Ascending aorta (tissue), 2 donors: ENCODE measurements at regions not wholly inside any gene's neighbourhood (a gene's known extent, or its start where the extent isn't known, plus 50 kb on each side); places are given as distances from the start of the nearest gene placed in this dataset.

Source experiments
- DNase-seq, 2 donors: peaks; one replicate each; pipeline ENCODE4 v3.0.0-alpha.2; 2019; ENCODE audit warnings: low spot score in 2 of 2
- H3K27ac ChIP-seq, 2 donors: fragments of 200-600 bp; sonication (generic); one replicate each; pipeline ENCODE4 v1.5.1; 2016 to 2017; ENCODE audit warnings: mild to moderate bottlenecking in 1 of 2
- H3K27me3 ChIP-seq: fragments of 200-600 bp; sonication (generic); one replicate; pipeline ENCODE4 v1.5.1; 2017
- H3K36me3 ChIP-seq, 2 donors: fragments of 200-600 bp; sonication (generic); one replicate each; pipeline ENCODE4 v1.5.1; 2016
- H3K4me1 ChIP-seq, 2 donors: fragments of 200-600 bp; sonication (generic); one replicate each; pipeline ENCODE4 v1.5.1; 2016 to 2017; ENCODE audit warnings: mild to moderate bottlenecking in 1 of 2
- H3K4me3 ChIP-seq, 2 donors: fragments of 200-600 bp; sonication (generic); one replicate each; pipeline ENCODE4 v1.5.1; 2016 to 2017; ENCODE audit warnings: mild to moderate bottlenecking in 1 of 2
- H3K9me3 ChIP-seq, 2 donors: fragments of 200-600 bp; sonication (generic); one replicate each; pipeline ENCODE4 v1.5.1; 2016
- CTCF ChIP-seq, 3 experiments: fragments of 200-600 bp in 2 of 3; fragments of 450-650 bp in 1 of 3; sonication (generic) in 2 of 3; IDR thresholded peaks; one replicate each; pipeline ENCODE4 v1.5.1; 2016 to 2019; ENCODE audit warnings: antibody characterized with exemption in 3 of 3, mild to moderate bottlenecking in 1 of 3, moderate library complexity in 1 of 3
- intact Hi-C: fragments of 100-400 bp; cut with DNase I; formaldehyde crosslinking; loops from one replicate; pipeline ENCODE4 v1.15.1; 2023

GRCh38 chr5:155081618-155082017 is 68.1 kb downstream of the KIF4B start:
- Histone ChIP-seq H3K9me3 (no peaks in the 10 kb centered on the region), H3K4me3 (no peak overlapping the region), H3K27ac (no peak overlapping the region), H3K36me3 (no peaks in the 10 kb centered on the region), H3K27me3 (no peaks in the 10 kb centered on the region), H3K4me1 (no peaks in the 10 kb centered on the region)
- intact Hi-C loops, result no loop called here
- no peak for DNase-seq
- no peak for TF ChIP-seq CTCF (IDR thresholded peaks at IDR 0.05)

GRCh38 chr5:155082401-155082800 is 68.8 kb downstream of the KIF4B start:
- intact Hi-C loops, result no loop called here
- no peak for TF ChIP-seq CTCF (IDR thresholded peaks at IDR 0.05)
- DNase-seq, result no peak

GRCh38 chr5:155085282-155085989 is 71.9 kb downstream of the KIF4B start:
- TF ChIP-seq CTCF (IDR thresholded peaks at IDR 0.05), result no peak
- no peaks in the 10 kb centered on the region for H3K36me3 ChIP-seq
- intact Hi-C loops, result no loop called here
- H3K4me1 ChIP-seq, result no peaks in the 10 kb centered on the region
- no peak overlapping the region for H3K27ac ChIP-seq
- H3K27me3 ChIP-seq, result no peaks in the 10 kb centered on the region
- H3K4me3 ChIP-seq, result no peak overlapping the region
- H3K9me3 ChIP-seq, result no peaks in the 10 kb centered on the region
- DNase-seq, result no peak

More at GRCh38 chr5:155082401-155082800, 68.8 kb downstream of the KIF4B start:
- Histone ChIP-seq H3K27me3 (no peaks in the 10 kb centered on the region), H3K9me3 (no peaks in the 10 kb centered on the region), H3K4me1 (no peaks in the 10 kb centered on the region), H3K27ac (no peak overlapping the region), H3K4me3 (no peak overlapping the region), H3K36me3 (no peaks in the 10 kb centered on the region)

- H3K27me3 ChIP-seq, result no peaks in the 10 kb centered on the region
- no peak overlapping the region for H3K4me3 ChIP-seq
- TF ChIP-seq CTCF (IDR thresholded peaks at IDR 0.05), result no peak
- H3K4me1 ChIP-seq, result peaks cover 0 to 3% of the 10 kb centered on the region in 2 donors
- intact Hi-C loops, result no loop called here
- no peak overlapping the region for H3K27ac ChIP-seq
- no peak for DNase-seq
- H3K9me3 ChIP-seq, result no peaks in the 10 kb centered on the region
- H3K36me3 ChIP-seq, result no peaks in the 10 kb centered on the region
These were observed 73.5 kb downstream of the KIF4B start for GRCh38 chr5:155087036-155087435.

GRCh38 chr5:155088811-155089210 is 75.3 kb downstream of the KIF4B start:
- H3K27ac ChIP-seq, result no peak overlapping the region
- H3K9me3 ChIP-seq, result no peaks in the 10 kb centered on the region
- intact Hi-C loops, result no loop called here
- no peak for DNase-seq
- H3K36me3 ChIP-seq, result no peaks in the 10 kb centered on the region
- no peak for TF ChIP-seq CTCF (IDR thresholded peaks at IDR 0.05)
- no peaks in the 10 kb centered on the region for H3K27me3 ChIP-seq
- H3K4me1 ChIP-seq, result peaks cover 0 to 3% of the 10 kb centered on the region in 2 donors
- no peak overlapping the region for H3K4me3 ChIP-seq

GRCh38 chr5:155089643-155090042 is 76.1 kb downstream of the KIF4B start:
- intact Hi-C loops, result no loop called here
- no peaks in the 10 kb centered on the region for H3K36me3 ChIP-seq
- H3K27me3 ChIP-seq, result no peaks in the 10 kb centered on the region
- no peak overlapping the region for H3K27ac ChIP-seq
- TF ChIP-seq CTCF (IDR thresholded peaks at IDR 0.05), result no peak
- peaks cover 0 to 3% of the 10 kb centered on the region in 2 donors for H3K4me1 ChIP-seq
- no peak overlapping the region for H3K4me3 ChIP-seq
- DNase-seq, result no peak
- H3K9me3 ChIP-seq, result no peaks in the 10 kb centered on the region
